HG03354 (cell line): ENCODE measurements at regions not wholly inside any gene's neighbourhood (a gene's known extent, or its start where the extent isn't known, plus 50 kb on each side); places are given as distances from the start of the nearest gene placed in this dataset.

Source experiments
- ATAC-seq: cut with Tn5 transposase; IDR thresholded peaks from one replicate; pipeline ENCODE4 v1.9.1; 2021; ENCODE audit warnings: mild to moderate bottlenecking; ENCODE audit not compliant: unreplicated experiment, poor library complexity, severe bottlenecking

- no peak for ATAC-seq
Observed at GRCh38 chr3:170735821-170736220, 134.2 kb downstream of the RPL22L1 start.

DNA sequence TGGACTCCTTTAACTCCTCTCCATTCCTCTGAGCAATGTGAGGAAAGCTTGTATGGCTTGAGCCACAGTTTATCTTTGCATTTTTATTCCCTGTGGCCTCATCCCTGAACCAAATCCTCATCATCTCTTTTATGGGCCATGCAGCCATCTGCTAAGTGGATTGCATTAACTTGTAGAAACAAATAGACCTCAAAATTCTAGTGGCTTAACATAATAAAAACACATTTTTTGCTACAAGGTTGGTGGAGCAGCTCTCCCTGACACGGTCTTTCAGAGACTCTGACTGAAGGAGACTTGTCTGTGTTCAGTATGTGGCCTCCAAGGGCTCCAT lies 135.3 kb downstream of the RPL22L1 start:
- no peak for ATAC-seq

DNA sequence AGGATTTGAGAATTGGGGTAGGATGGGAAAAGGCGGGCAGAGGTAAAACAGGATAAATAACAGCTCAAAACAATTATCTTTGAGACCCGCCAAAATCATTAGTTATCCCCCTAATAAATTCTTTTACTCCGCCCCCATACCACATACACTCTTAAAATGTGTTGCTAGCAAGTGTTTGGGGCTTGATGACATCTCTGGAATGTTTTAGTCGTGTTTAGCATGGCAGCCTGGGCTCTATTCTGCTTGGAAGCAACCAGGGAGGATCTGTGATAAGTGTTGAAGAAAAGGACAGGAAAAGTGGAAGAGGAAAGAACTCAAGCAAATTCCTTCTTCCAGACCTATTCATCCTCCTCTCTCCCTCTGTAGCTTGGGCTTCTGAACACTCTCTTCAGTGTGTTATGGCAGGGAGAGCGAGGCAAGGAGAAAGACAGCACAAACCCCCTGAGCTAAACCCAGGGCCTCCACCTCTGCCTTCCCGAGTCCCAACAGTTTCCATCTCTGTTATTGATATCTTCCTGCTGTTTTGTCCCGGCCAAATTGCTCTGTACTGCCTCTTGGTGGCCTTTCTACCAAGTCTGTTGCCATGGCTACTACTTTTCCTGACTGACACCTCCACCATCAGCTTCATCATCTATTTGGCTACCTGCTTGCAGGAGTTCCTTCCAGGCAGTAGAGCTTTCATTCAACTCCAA lies 135.8 kb downstream of the RPL22L1 start:
- no peak for ATAC-seq

GRCh38 chr3:170732660-170733245 lies 137.2 kb downstream of the RPL22L1 start:
- ATAC-seq = no peak

- no peak for ATAC-seq
Observed at GRCh38 chr3:170731281-170731680, 138.7 kb downstream of the RPL22L1 start.

DNA sequence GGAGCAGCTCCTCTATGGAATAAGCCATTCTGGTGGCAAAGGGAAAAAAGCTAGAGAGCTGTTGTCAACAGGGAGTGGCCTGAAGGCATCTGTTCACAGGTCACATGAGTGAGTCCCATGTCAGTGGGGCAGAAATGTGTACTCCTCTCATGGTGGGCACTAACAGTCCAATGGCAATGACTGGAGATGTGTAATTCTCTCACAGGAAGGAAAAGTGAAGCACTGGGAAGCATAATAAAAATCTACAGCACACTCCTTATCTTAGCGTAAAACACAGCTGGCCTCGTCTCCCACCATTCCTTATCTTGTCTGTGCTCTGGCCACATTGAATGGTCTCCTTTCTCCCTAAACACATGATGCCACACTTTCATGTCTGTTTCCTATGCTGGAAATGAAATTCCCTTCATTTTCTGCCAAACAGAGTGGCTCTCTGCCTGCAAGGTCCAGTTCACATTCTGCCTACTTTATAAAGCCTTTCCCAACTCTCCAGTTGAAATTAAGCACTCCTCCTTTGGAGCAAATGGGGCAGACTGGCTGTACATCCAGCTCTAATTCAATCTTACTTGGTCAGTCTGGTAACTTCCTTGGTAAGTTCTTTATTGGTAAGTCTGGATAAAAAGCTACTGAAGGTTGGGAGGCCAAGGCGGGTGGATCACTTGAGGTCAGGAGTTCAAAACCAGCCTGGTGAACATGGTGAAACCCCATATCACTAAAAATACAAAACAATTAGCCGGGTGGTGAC lies 139.8 kb downstream of the RPL22L1 start:
- ATAC-seq = no peak

DNA sequence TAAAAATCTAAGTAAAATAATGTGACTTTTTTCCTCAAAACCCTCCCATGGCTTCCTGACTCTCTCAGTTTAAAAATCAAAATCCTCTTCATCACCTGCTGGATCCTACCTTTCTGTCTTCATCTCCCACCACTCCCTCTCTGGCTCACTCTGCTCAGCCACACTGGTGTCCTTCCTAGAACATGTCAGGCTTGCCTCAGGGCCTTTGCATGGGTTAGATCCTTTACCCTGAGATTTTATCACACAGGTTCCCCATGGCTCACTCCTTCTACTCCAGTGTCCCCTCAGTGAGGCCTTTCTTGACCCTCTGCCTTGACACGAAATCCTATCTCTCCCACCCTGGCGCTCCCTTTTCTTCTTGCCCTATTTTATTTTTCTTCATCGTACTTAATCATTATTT lies 141.8 kb downstream of the RPL22L1 start:
- ATAC-seq = no peak

GRCh38 chr3:170727754-170728153 lies 141.9 kb upstream of the SLC7A14 start:
- no peak for ATAC-seq

DNA sequence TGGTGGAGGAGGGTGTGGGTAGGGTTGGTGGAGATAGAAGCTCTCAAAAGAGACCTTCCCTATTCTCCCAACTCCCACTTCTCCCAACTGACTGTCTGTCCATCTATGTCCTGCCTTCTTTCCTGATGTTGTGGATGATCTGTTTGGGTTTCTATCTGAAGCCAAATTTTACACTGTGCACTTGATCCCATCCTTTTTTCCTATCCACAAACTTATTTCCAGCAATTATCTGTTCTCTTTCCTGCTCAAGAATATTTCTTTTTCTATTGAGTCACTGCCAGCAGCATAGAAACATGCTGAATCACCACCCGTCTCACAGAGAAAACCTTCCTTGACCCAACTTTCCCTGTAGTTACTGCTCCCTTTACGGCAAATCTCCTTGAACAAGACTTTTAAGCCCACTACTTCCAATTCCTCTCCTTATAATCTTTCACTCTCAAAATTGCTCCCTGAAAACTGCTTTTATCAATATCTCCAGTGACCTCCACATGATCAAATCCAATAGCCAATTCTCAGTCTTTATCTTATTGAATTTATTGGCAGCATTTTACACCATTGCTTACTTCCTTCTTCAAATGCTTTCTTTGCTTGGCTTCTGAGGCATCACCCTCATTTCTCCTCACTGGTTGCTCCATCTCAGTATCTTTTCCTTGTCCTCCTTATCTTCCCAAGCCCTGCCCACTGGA lies 141.2 kb upstream of the SLC7A14 start:
- ATAC-seq = no peak

DNA sequence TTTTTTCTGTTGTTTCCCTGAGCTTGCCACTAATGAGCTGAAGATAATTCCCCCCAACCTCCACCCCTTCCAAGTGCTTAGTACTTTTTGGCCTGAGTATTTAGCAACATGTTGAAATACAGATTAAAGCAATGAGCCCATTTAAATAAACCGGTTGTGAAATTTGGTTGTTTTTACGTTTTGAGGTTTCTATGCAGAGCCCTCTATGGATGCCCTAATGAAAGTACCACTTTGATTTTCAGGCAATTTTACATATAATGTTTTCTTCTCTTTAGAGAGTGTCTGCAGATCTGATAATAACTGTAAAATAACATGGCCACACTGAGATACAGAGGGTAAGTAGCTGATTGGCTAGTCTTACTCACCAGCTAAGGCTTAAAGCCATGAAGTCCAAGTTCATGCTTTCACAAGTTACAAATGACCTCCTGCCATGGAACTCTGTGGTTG lies 139.4 kb upstream of the SLC7A14 start:
- ATAC-seq = no peak

GRCh38 chr3:170724599-170725280 lies 138.9 kb upstream of the SLC7A14 start:
- no peak for ATAC-seq

GRCh38 chr3:170723241-170723640 lies 137.4 kb upstream of the SLC7A14 start:
- ATAC-seq = no peak

GRCh38 chr3:170721563-170721962 lies 135.7 kb upstream of the SLC7A14 start:
- ATAC-seq = no peak

DNA sequence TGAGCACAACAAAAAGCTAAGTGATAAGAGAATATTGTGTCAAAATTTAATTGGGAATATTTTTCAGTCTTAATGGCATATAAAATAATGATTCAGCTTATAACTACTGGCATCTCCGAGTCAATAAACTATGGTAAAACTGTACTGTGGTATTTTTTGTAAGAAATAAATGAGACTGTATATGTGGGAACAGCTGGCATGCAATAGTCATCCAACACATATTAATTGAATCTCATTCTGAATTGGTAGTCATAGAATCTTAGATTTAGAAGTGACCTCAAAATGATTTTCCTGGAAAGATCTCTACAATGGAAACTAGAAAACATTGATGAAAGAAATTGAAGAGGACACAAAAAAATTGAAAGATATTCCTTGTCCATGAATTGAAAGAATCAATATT lies 133.4 kb upstream of the SLC7A14 start:
- ATAC-seq = no peak

DNA sequence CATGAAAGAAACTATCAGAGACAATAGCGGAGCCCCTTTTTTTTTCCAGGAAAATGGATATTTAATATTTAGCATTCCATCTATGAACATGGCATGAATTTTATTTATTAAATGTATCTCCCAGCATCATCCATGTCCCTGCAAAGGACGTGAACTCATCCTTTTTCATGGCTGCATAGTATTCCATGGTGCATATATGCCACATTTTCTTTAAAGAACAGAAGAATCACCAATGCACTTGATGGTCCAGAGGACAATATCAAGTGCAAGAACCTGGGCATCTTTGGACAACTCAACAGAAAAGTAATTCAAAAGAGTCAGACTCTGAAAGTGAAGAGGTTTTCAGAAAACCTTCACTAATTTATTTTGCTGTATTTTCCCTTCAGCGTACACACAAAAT lies 133.0 kb upstream of the SLC7A14 start:
- no peak for ATAC-seq

DNA sequence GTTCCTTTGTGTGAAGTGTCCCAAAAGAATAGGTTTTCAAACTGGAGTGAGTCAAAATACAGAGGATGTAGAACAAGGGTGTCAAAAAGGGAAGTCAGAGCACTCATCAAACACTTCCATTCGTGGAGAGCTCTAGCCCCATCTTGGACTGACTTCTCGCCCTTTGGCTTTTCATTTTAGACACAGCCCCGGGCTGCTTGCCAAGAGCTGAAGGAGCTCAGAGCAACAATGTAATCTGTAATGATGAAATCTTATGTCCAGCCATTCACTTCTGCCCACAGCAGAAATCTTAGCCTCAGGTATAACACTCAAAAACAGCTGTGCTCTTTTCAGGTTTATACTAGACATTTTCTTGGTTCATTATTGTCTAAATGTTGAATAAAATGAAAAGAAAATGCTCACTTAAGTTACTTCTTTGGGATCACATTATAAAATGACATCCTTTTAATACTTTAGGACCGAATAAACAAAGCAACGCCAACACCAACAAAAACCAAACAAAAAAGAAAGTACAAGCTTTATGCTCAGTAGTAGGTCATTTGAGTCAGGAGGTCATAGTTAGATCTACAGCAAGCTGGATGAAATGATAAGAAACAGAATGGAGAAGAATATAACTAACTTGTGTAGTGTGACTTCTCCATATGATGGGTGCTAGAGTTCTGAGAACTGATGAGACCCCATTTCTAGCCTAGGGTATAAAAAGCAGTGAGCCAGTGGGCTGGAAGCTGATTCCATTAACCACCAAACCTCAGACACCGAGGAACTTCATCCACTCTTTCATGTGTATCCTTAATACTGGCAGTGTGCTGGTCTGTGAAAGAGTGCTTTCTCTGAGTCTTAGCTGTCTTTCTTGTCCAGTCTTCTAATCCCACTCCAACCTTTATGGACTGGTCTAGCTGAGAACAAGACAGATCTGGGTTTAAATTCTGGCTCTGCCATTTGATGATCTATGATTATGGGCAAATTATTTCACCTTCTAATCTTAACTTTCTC lies 131.8 kb upstream of the SLC7A14 start:
- ATAC-seq = no peak

DNA sequence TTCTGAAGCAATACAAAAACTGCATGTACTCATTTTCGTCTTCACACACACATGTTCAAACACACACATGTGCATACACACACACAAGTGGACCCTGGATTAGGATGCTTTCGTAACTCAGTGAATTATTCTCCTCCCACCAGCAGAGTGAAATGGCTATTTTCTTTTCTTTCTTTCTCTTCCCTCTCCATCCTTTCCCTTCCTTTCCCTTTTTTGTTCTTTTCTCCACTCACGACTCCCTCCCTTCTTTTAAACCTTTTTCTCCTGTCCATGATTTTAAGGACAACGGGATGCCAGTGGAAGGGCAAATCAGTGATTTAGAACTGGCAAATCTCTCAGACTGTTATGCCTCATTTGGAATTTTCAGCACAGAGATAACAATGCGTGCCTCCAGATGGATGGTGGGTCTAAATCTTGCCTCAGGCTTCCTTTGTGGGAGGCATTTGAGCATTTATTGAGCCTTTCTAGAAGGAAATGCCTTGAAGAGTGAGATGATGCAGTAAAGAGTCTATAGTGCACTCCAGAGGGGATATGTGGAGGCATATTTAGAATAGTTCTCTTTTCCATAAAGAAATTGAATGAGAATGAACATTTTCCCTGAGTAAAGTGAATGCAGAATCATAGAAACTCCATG lies 130.4 kb upstream of the SLC7A14 start:
- ATAC-seq = no peak
